OCI-LY3 (cell line): ENCODE measurements at regions not wholly inside any gene's neighbourhood (a gene's known extent, or its start where the extent isn't known, plus 50 kb on each side); places are given as distances from the start of the nearest gene placed in this dataset.

Experiments
- H2AFZ ChIP-seq: fragments of 200-600, 300-600 bp; shearing (Covaris generic); 2 replicates; pipeline ENCODE4 v1.6.0; 2014; ENCODE audit warnings: antibody characterized with exemption, low read depth, low read length
- H3K27ac ChIP-seq: fragments of 200-600, 300-600 bp; sonication (generic); 2 replicates; pipeline ENCODE4 v1.5.1; 2014; ENCODE audit warnings: mild to moderate bottlenecking, low read length, moderate library complexity, mixed read lengths
- H3K27me3 ChIP-seq: fragments of 200-600, 300-600 bp; sonication (generic); 2 replicates; pipeline ENCODE4 v1.6.1; 2014; ENCODE audit warnings: low read depth, low read length, mixed read lengths
- H3K36me3 ChIP-seq: fragments of 200-600, 300-600 bp; sonication (generic); replicated peaks from 2 replicates; pipeline ENCODE3; 2014; ENCODE audit warnings: low read depth, low read length, mixed read lengths
- H3K4me1 ChIP-seq: fragments of 300-600, 200-600 bp; sonication (generic); 2 replicates; pipeline ENCODE4 v1.6.1; 2014; ENCODE audit warnings: low read length, mixed read lengths
- H3K4me2 ChIP-seq: fragments of 200-600, 300-600 bp; sonication (generic); 2 replicates; pipeline ENCODE4 v1.6.1; 2014; ENCODE audit warnings: low read length, mixed read lengths
- H3K4me3 ChIP-seq: fragments of 300-600, 200-600 bp; sonication (generic); 2 replicates; pipeline ENCODE4 v1.5.1; 2014; ENCODE audit warnings: antibody characterized with exemption, mild to moderate bottlenecking, low read length, moderate library complexity
- H3K79me2 ChIP-seq: fragments of 300-600, 200-600 bp; shearing (Covaris generic); 2 replicates; pipeline ENCODE4 v1.6.1; 2014; ENCODE audit warnings: mild to moderate bottlenecking, low read length, mixed read lengths
- H3K9ac ChIP-seq: fragments of 300-600, 200-600 bp; shearing (Covaris generic); 2 replicates; pipeline ENCODE4 v1.6.0; 2014; ENCODE audit warnings: mild to moderate bottlenecking, low read length, moderate library complexity
- H3K9me3 ChIP-seq: fragments of 200-600, 300-600 bp; shearing (Covaris generic); 2 replicates; pipeline ENCODE4 v1.6.1; 2014; ENCODE audit warnings: low read length, mixed read lengths; ENCODE audit not compliant: insufficient read depth
- H4K20me1 ChIP-seq: fragments of 200-600, 300-600 bp; sonication (generic); 2 replicates; pipeline ENCODE4 v1.6.1; 2016; ENCODE audit warnings: low read length, mixed read lengths; ENCODE audit not compliant: insufficient read depth
- EZH2phosphoT487 ChIP-seq: fragments of 200-600 bp; shearing (Covaris generic); IDR thresholded peaks from 2 replicates; pipeline ENCODE4 v1.6.1; 2018; ENCODE audit warnings: antibody characterized with exemption, mixed run types, low read depth
- TF ChIP-seq, protein P1 (sequence below): fragments of 200-600, 300-600 bp; sonication (generic); IDR thresholded peaks from 2 replicates; pipeline ENCODE4 v1.5.1; 2014; ENCODE audit warnings: antibody characterized with exemption, low read length, low read depth

DNA sequence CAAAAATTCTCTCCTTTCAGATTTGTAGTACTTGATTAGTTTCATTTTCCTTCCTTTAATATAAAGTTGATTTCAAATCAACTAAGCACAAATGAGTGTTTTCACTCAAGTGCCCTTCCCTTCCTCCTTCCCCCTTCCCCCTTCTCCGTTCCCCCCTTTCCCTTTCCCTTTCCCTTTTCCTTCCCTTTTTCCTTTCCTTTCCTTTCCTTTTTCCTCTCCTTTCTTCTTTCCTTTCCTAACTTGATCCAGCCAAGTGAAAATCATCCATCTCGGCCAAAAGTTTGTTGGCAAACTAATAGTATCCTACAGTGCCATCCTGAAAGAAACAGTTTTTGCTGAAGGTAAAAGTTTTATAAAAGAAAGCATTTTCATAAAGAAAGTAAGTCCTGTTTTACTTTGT lies 85.3 kb upstream of the CD180 start:
- no peaks in the 10 kb centered on the region for H4K20me1 ChIP-seq
- no peaks in the 10 kb centered on the region for H3K27me3 ChIP-seq
- no peak overlapping the region for H3K27ac ChIP-seq
- H3K79me2 ChIP-seq: no peaks in the 10 kb centered on the region
- no peak overlapping the region for H3K4me2 ChIP-seq
- H3K9ac ChIP-seq: no peak overlapping the region
- H3K4me3 ChIP-seq: no peak overlapping the region
- H2AFZ ChIP-seq: no peak overlapping the region
- H3K36me3 ChIP-seq: no peaks in the 10 kb centered on the region
- peaks cover 5% of the 10 kb centered on the region; the same call in 1 of the 2 replicates for H3K4me1 ChIP-seq
- TF ChIP-seq, protein P1, sequence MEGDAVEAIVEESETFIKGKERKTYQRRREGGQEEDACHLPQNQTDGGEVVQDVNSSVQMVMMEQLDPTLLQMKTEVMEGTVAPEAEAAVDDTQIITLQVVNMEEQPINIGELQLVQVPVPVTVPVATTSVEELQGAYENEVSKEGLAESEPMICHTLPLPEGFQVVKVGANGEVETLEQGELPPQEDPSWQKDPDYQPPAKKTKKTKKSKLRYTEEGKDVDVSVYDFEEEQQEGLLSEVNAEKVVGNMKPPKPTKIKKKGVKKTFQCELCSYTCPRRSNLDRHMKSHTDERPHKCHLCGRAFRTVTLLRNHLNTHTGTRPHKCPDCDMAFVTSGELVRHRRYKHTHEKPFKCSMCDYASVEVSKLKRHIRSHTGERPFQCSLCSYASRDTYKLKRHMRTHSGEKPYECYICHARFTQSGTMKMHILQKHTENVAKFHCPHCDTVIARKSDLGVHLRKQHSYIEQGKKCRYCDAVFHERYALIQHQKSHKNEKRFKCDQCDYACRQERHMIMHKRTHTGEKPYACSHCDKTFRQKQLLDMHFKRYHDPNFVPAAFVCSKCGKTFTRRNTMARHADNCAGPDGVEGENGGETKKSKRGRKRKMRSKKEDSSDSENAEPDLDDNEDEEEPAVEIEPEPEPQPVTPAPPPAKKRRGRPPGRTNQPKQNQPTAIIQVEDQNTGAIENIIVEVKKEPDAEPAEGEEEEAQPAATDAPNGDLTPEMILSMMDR: no peak
- no peak for TF ChIP-seq EZH2phosphoT487
- no peaks in the 10 kb centered on the region for H3K9me3 ChIP-seq

DNA sequence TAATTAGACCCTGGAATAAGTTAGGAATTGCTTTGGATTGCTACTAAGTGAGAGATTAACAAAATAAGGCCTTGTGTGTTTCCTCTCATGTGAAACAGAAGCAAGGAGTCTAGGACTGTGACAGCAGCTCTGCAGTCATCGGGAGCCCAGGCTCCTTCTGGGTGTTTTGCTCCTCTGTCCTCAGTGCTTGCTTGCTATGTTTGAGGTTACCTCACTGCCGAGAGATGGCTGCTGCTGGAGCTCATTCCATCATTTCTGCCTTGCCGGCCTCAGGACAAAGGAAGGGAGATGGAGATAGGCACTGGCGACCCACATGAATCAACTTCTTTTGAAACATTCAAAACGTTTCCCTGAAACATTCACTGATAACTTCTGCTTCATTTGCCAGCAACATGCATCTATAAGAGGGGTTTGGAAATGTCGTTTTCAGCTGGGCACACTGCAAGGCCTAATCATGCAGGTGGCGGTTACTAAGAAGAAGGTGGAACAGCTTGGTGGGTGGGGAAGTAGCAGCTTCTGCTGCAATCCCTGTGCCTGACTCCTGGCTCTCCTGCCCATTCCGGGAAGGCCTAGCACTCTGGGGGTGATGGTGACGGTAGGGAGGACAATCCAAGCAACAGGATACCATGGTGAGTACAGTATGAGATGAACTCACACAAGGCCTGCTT lies 77.2 kb upstream of the CD180 start:
- H3K27me3 ChIP-seq: no peaks in the 10 kb centered on the region
- no peaks in the 10 kb centered on the region for H3K79me2 ChIP-seq
- H3K9me3 ChIP-seq: no peaks in the 10 kb centered on the region
- no peak overlapping the region for H3K27ac ChIP-seq
- H3K36me3 ChIP-seq: no peaks in the 10 kb centered on the region
- no peaks in the 10 kb centered on the region for H4K20me1 ChIP-seq
- TF ChIP-seq, protein P1: no peak
- TF ChIP-seq EZH2phosphoT487: no peak
- no peaks in the 10 kb centered on the region for H3K4me1 ChIP-seq
- H3K9ac ChIP-seq: no peak overlapping the region
- H3K4me3 ChIP-seq: no peak overlapping the region
- no peak overlapping the region for H3K4me2 ChIP-seq
- no peak overlapping the region for H2AFZ ChIP-seq

DNA sequence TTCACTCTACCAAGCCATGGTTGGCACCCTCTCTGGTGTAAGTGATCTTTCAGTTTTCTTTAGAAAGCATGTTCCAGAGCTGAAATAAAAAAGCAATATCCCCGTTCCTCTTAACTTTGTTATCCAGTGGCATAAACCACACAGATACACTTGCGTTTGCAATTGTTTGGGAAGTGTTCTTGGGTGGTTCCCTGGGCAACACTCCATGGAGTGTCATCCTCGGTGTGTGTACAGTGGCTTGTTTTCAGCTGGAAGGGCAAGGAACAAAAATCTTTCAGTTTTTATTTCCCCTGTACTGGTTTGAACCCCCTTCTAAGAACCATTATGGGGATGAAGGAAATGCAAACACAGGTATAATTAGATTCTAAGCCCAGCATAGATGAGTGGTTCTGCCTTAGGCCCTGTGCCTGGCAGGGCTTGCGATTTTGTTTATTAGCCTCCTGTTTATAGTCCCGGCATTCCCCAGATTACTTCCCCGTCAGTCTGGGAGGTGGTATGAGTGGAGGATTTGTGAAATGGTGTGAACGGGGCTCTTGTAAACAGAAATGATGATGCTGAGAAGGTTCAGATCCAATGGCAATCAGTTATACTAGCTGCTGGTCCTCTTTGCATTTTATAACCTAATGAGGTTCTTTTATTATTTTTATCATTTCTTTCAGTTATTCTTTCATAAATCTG lies 76.0 kb upstream of the CD180 start:
- H3K4me3 ChIP-seq: no peak overlapping the region
- H3K27ac ChIP-seq: no peak overlapping the region
- no peak overlapping the region for H3K4me2 ChIP-seq
- H3K27me3 ChIP-seq: no peaks in the 10 kb centered on the region
- no peaks in the 10 kb centered on the region for H3K4me1 ChIP-seq
- no peak overlapping the region for H3K9ac ChIP-seq
- TF ChIP-seq EZH2phosphoT487: no peak
- TF ChIP-seq, protein P1: no peak
- H2AFZ ChIP-seq: no peak overlapping the region
- no peaks in the 10 kb centered on the region for H3K9me3 ChIP-seq
- H4K20me1 ChIP-seq: no peaks in the 10 kb centered on the region
- H3K79me2 ChIP-seq: no peaks in the 10 kb centered on the region
- no peaks in the 10 kb centered on the region for H3K36me3 ChIP-seq

DNA sequence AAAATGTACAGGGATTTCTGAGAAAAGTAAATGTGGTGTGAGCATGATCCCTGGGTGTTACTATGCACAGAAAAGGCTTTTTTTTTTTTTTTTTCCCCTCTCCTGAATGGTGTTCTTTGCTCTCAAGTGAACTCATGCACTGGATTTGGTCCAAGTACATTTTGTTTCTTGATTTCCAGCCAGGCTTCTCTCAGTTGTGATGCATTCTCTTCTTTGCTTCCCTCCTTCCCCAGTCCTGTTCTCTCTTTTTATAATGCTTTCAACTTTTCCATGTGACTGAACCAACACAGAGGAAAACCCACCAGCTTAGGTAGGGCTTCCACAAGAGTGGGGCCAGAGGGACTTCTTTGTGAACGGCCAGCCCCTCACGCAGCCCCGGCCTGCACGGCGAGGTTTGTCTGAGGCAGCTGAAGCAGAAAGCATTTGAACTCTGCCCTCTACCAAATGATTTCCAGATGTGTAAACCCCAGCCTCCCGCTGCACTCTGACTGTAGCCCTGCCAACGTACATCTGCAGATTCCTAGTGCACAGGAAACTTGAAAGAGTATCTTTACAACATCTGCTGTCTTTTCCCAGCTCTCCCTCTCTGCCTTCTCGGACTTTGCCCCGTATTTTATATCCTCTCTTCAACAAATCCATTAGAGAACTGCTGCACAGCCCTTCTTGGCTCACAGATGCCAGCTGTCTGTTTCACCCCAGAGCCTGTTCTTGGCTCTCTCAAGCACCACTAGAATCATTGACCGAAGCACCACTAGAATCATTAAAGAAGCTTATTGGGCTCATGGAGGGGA lies 71.8 kb upstream of the CD180 start:
- Histone ChIP-seq H3K4me1 (no peaks in the 10 kb centered on the region), H2AFZ (no peak overlapping the region), H3K27me3 (peaks cover 3% of the 10 kb centered on the region; the same call in 1 of the 2 replicates), H3K4me3 (no peak overlapping the region), H3K79me2 (no peaks in the 10 kb centered on the region), H3K4me2 (no peak overlapping the region), H3K36me3 (no peaks in the 10 kb centered on the region), H3K9ac (no peak overlapping the region), H4K20me1 (no peaks in the 10 kb centered on the region), H3K27ac (no peak overlapping the region), H3K9me3 (no peaks in the 10 kb centered on the region)
- TF ChIP-seq, protein P1: no peak
